Ishikawa (cell line): ENCODE measurements at regions not wholly inside any gene's neighbourhood (a gene's known extent, or its start where the extent isn't known, plus 50 kb on each side); places are given as distances from the start of the nearest gene placed in this dataset.
A peak's percentile ranks its signal among the peaks of the same experiment; 100 is the strongest.

Experiments
- CEBPB ChIP-seq: IDR thresholded peaks from 2 replicates; pipeline ENCODE4 v1.6.1; 2012
- CREB1 ChIP-seq: IDR thresholded peaks from 2 replicates; pipeline ENCODE4 v1.6.1; 2012; ENCODE audit warnings: low read depth
- EGR1 ChIP-seq: IDR thresholded peaks from 2 replicates; pipeline ENCODE4 v1.6.1; 2012
- EP300 ChIP-seq: IDR thresholded peaks from 2 replicates; pipeline ENCODE4 v1.6.1; 2012; ENCODE audit warnings: borderline replicate concordance
- FOXM1 ChIP-seq: IDR thresholded peaks from 2 replicates; pipeline ENCODE4 v1.6.1; 2012; ENCODE audit warnings: low read depth, borderline replicate concordance
- NFIC ChIP-seq: IDR thresholded peaks from 2 replicates; pipeline ENCODE4 v1.6.1; 2012
- RAD21 ChIP-seq: IDR thresholded peaks from 2 replicates; pipeline ENCODE4 v1.6.1; 2012; ENCODE audit warnings: low read depth
- TAF1 ChIP-seq: IDR thresholded peaks from 2 replicates; pipeline ENCODE4 v1.6.1; 2012; ENCODE audit warnings: low read depth, mild to moderate bottlenecking
- TCF12 ChIP-seq: IDR thresholded peaks from 2 replicates; pipeline ENCODE4 v1.6.1; 2012; ENCODE audit warnings: low read depth
- TEAD4 ChIP-seq: IDR thresholded peaks from 2 replicates; pipeline ENCODE4 v1.6.1; 2012
- YY1 ChIP-seq: IDR thresholded peaks from 2 replicates; pipeline ENCODE4 v1.6.1; 2012; ENCODE audit warnings: low read depth
- ZBTB7A ChIP-seq: IDR thresholded peaks from 2 replicates; pipeline ENCODE4 v1.6.1; 2012; ENCODE audit warnings: low read depth
- TF ChIP-seq, protein P1 (sequence below): IDR thresholded peaks from 2 replicates; pipeline ENCODE4 v1.6.1; 2012
- TF ChIP-seq, protein P2 (sequence below): IDR thresholded peaks from 2 replicates; pipeline ENCODE4 v1.6.1; 2012
- TF ChIP-seq, protein P3 (sequence below): IDR thresholded peaks from 2 replicates; pipeline ENCODE4 v1.6.1; 2012; ENCODE audit warnings: low read depth, mild to moderate bottlenecking

DNA sequence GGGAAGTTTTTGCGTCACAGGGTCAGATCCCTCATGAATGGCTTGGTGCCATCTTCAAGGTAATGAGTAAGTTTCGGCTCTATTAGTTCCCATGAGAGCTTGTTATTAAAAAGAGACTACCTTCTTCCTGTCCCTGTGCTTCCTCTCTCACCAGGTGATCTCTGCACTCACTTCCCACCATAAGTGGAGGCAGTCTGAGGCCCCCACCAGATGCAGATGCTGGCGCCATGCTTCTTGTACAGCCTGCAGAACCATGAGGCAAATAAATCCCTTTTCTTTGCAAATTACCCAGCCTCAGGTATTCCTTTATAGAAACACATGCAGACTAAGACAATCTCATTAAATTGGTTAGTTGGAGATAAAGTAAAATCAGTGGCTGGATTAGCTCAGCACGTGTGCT is 75.6 kb upstream of the RFC3 start:
- TF ChIP-seq TCF12 (no peak), NFIC (no peak)
- TF ChIP-seq, protein P1, sequence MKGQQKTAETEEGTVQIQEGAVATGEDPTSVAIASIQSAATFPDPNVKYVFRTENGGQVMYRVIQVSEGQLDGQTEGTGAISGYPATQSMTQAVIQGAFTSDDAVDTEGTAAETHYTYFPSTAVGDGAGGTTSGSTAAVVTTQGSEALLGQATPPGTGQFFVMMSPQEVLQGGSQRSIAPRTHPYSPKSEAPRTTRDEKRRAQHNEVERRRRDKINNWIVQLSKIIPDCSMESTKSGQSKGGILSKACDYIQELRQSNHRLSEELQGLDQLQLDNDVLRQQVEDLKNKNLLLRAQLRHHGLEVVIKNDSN: no peak

DNA sequence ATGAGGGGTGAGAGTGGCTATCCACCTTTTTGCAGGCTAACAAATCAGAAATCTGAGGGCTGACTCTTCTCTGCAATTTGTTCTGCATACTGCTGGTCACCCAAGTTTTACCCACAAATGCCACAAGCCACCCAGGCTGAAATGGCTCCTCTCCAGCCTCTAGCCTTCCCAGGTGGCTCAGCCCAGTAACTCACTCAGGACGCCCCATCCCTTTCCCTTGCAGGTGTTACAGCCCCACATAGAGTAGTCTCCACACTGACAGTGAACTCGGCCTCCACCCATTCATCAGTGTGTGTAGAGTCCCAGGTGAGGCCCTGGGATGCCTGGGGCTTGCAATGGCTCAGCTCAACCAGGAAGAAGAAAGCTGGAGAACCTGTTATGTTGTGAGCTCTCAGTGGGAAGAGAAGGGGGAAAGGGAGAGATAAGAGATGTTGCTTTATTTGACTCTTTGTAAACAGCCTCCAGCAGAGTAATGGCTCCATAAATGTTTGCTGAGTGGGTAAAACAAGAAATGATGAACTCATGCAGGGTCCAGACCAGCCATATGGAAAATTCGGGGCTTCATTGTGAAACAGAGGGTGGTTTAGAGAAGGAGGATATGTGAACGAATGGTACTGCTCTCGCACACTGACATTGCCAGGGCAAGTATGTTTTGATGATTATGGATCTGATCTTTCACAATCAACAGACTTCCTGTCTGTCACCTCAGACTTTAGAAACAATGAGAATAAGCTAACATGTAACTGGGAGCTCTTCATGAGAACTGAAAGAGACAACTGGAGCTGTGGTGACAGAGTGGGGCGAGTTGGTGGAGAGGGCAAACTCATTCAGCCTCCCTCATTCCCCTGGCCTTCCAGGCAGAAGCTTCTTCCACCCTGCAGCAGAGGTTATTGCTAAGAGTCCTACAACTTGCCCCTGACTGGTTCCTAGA is 74.2 kb upstream of the RFC3 start:
- no peak for TF ChIP-seq FOXM1
- no peak for TF ChIP-seq YY1
- TF ChIP-seq NFIC: no peak
- no peak for TF ChIP-seq TEAD4
- no peak for TF ChIP-seq ZBTB7A
- no peak for TF ChIP-seq EGR1
- no peak for TF ChIP-seq CEBPB
- TF ChIP-seq CREB1: no peak
- TF ChIP-seq, protein P1: no peak
- no peak for TF ChIP-seq TCF12
- TF ChIP-seq RAD21: no peak
- TF ChIP-seq EP300: no peak

DNA sequence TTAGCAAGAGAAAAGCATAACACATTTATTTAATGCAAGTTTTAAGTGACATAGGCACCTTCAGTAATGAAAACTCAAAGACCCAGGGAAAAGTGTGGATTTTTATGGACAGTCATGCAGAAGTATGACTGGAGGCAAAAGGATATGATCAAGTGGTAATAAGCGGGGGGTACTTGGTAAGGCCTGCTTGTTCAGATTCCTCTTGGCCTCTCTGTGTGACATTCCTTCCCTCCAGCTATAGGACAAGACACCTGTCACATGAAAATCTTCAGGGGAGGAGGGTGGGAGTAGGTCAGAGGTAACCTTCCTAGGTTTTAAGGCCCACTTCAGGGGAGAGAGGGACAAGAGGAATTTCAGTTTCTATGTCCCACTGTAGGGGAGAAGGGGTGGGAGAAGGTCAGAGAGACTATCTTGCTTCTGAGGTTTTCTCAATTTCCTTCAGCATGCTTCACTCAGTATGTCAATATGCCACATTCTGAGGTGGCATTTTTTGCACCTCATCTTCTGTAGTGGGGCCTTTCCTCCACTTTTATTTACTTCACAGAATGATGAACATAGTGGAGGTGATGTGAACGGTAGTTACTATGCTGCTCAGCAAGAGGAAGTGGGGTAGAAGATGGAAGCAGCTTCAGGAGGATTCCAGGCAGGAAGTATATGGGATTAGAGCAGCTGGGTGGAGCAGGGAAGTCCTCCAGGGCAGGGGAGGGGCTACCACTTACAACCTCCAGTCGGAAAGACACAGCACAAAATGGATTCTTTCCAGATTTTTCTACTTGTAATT is 73.2 kb upstream of the RFC3 start:
- no peak for TF ChIP-seq NFIC
- TF ChIP-seq, protein P2, sequence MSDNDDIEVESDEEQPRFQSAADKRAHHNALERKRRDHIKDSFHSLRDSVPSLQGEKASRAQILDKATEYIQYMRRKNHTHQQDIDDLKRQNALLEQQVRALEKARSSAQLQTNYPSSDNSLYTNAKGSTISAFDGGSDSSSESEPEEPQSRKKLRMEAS: no peak
- TF ChIP-seq CEBPB: no peak
- no peak for TF ChIP-seq RAD21
- TF ChIP-seq EGR1: no peak
- no peak for TF ChIP-seq ZBTB7A
- TF ChIP-seq, protein P3, sequence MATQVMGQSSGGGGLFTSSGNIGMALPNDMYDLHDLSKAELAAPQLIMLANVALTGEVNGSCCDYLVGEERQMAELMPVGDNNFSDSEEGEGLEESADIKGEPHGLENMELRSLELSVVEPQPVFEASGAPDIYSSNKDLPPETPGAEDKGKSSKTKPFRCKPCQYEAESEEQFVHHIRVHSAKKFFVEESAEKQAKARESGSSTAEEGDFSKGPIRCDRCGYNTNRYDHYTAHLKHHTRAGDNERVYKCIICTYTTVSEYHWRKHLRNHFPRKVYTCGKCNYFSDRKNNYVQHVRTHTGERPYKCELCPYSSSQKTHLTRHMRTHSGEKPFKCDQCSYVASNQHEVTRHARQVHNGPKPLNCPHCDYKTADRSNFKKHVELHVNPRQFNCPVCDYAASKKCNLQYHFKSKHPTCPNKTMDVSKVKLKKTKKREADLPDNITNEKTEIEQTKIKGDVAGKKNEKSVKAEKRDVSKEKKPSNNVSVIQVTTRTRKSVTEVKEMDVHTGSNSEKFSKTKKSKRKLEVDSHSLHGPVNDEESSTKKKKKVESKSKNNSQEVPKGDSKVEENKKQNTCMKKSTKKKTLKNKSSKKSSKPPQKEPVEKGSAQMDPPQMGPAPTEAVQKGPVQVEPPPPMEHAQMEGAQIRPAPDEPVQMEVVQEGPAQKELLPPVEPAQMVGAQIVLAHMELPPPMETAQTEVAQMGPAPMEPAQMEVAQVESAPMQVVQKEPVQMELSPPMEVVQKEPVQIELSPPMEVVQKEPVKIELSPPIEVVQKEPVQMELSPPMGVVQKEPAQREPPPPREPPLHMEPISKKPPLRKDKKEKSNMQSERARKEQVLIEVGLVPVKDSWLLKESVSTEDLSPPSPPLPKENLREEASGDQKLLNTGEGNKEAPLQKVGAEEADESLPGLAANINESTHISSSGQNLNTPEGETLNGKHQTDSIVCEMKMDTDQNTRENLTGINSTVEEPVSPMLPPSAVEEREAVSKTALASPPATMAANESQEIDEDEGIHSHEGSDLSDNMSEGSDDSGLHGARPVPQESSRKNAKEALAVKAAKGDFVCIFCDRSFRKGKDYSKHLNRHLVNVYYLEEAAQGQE: no peak
- TF ChIP-seq EP300: no peak
- no peak for TF ChIP-seq YY1
- TF ChIP-seq CREB1: no peak
- no peak for TF ChIP-seq TCF12
- no peak for TF ChIP-seq FOXM1
- no peak for TF ChIP-seq TAF1
- TF ChIP-seq TEAD4: no peak
- TF ChIP-seq, protein P1: no peak

DNA sequence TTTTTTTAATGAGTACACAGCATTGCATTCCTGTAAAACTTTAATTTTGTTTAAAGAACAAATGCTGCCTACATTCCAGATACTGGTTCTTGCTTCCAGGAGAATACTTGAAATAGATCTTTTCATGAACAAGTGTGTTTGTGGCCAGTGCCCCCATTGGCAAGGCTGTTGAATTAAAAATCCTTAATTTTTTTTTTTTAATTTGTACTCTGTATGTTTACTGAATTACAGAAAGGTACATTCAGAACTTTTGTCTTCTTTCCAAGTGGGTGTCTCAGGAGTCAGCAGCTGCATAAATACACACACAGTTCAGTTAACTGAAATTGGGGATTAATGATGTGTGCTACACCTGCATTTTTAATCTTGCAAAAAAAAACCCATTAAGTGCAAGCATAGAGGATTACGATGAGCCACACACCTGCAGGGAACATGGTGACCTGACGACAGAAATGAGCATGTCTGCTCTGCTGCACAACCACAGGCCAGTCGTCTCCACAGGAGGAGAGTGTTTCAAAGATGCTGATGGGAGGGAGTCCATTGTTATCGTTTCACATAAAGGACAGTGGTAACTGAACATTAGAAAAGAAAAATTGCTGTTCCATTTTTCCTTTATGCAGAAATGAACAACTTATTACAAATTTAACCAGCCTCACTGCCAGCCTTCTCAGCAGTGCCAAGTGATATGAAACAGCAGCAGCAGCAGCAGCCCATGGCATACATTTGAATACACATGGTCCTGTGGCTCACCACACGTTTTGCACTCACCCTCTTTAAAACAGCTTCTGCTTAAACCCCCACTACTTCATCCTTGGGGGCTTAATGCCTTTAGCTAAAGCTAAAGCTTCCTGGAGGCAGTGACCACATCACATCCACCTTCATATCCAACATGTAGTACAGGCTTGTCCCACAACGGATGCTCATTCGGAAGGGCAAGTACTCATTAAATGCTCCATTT is 72.3 kb upstream of the RFC3 start:
- TF ChIP-seq CEBPB (no peak), YY1 (peak; percentile 38; the same call in 1 of the 2 replicates), FOXM1 (peak; percentile 73), EGR1 (no peak), ZBTB7A (no peak), TAF1 (no peak), TCF12 (peak; percentile 87), EP300 (peak; percentile 84), CREB1 (no peak), RAD21 (no peak), TEAD4 (0 out of 2 replicates have a peak, but pooled peaks have one; percentile 20), NFIC (peak; percentile 53; the same call in 1 of the 2 replicates)
- TF ChIP-seq, protein P2: no peak
- TF ChIP-seq, protein P1: no peak
- TF ChIP-seq, protein P3: no peak
